Ascending aorta (tissue), 2 donors: ENCODE measurements at regions not wholly inside any gene's neighbourhood (a gene's known extent, or its start where the extent isn't known, plus 50 kb on each side); places are given as distances from the start of the nearest gene placed in this dataset.

ENCODE experiments used
- DNase-seq, 2 donors: peaks; one replicate each; pipeline ENCODE4 v3.0.0-alpha.2; 2019; ENCODE audit warnings: low spot score in 2 of 2
- H3K27ac ChIP-seq, 2 donors: fragments of 200-600 bp; sonication (generic); one replicate each; pipeline ENCODE4 v1.5.1; 2016 to 2017; ENCODE audit warnings: mild to moderate bottlenecking in 1 of 2
- H3K27me3 ChIP-seq: fragments of 200-600 bp; sonication (generic); one replicate; pipeline ENCODE4 v1.5.1; 2017
- H3K36me3 ChIP-seq, 2 donors: fragments of 200-600 bp; sonication (generic); one replicate each; pipeline ENCODE4 v1.5.1; 2016
- H3K4me1 ChIP-seq, 2 donors: fragments of 200-600 bp; sonication (generic); one replicate each; pipeline ENCODE4 v1.5.1; 2016 to 2017; ENCODE audit warnings: mild to moderate bottlenecking in 1 of 2
- H3K4me3 ChIP-seq, 2 donors: fragments of 200-600 bp; sonication (generic); one replicate each; pipeline ENCODE4 v1.5.1; 2016 to 2017; ENCODE audit warnings: mild to moderate bottlenecking in 1 of 2
- H3K9me3 ChIP-seq, 2 donors: fragments of 200-600 bp; sonication (generic); one replicate each; pipeline ENCODE4 v1.5.1; 2016
- intact Hi-C: fragments of 100-400 bp; cut with DNase I; formaldehyde crosslinking; loops from one replicate; pipeline ENCODE4 v1.15.1; 2023
- TF ChIP-seq, protein P1 (sequence below), 3 experiments: fragments of 200-600 bp in 2 of 3; fragments of 450-650 bp in 1 of 3; sonication (generic) in 2 of 3; IDR thresholded peaks; one replicate each; pipeline ENCODE4 v1.5.1; 2016 to 2019; ENCODE audit warnings: antibody characterized with exemption in 3 of 3, mild to moderate bottlenecking in 1 of 3, moderate library complexity in 1 of 3

DNA sequence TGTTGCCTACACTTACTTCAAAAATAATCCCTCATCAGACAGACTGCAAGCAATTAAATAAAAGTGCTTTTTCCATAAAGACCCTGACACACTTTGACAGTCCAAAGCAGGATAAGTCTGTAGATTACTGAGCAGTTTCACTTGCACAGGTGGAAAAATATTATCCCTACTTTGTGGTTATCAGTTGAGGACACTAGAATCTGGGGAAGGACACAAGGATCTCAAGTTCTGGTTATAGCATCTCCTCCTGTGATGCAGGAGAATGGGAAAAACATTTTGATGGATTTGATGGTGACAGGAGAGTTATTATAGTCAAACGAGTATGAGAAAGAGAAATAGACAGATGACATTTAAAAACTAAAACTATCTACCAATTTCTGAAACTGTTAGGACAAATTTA lies 122.9 kb upstream of the PCDH9 start:
- Histone ChIP-seq H3K9me3 (no peaks in the 10 kb centered on the region), H3K27me3 (no peaks in the 10 kb centered on the region), H3K4me3 (no peak overlapping the region), H3K36me3 (no peaks in the 10 kb centered on the region), H3K27ac (no peak overlapping the region), H3K4me1 (no peaks in the 10 kb centered on the region)
- intact Hi-C loops: no loop called here
- TF ChIP-seq, protein P1, sequence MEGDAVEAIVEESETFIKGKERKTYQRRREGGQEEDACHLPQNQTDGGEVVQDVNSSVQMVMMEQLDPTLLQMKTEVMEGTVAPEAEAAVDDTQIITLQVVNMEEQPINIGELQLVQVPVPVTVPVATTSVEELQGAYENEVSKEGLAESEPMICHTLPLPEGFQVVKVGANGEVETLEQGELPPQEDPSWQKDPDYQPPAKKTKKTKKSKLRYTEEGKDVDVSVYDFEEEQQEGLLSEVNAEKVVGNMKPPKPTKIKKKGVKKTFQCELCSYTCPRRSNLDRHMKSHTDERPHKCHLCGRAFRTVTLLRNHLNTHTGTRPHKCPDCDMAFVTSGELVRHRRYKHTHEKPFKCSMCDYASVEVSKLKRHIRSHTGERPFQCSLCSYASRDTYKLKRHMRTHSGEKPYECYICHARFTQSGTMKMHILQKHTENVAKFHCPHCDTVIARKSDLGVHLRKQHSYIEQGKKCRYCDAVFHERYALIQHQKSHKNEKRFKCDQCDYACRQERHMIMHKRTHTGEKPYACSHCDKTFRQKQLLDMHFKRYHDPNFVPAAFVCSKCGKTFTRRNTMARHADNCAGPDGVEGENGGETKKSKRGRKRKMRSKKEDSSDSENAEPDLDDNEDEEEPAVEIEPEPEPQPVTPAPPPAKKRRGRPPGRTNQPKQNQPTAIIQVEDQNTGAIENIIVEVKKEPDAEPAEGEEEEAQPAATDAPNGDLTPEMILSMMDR (IDR thresholded peaks at IDR 0.05): no peak
- DNase-seq: no peak

DNA sequence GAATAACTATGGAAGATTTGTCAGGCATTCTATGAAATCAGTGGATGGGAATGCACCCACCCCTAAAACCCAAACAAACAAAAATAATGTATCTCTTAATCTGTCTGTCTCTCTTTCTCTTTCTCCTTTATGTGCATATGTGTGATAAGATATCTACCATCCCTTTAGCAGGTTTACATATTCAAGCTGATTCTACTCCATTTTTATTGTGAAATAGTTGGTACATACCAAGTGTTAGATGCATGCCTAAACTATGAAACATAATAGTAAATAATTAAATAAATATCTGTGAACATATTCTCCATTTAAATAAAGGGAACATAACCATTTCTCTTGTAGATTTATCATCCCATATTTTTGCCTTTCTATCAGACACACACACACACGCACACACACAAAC lies 121.8 kb upstream of the PCDH9 start:
- intact Hi-C loops: no loop called here
- TF ChIP-seq, protein P1 (IDR thresholded peaks at IDR 0.05): no peak
- H3K36me3 ChIP-seq: no peaks in the 10 kb centered on the region
- H3K9me3 ChIP-seq: no peaks in the 10 kb centered on the region
- no peak overlapping the region for H3K4me3 ChIP-seq
- no peaks in the 10 kb centered on the region for H3K27me3 ChIP-seq
- no peaks in the 10 kb centered on the region for H3K4me1 ChIP-seq
- H3K27ac ChIP-seq: no peak overlapping the region
- no peak for DNase-seq

DNA sequence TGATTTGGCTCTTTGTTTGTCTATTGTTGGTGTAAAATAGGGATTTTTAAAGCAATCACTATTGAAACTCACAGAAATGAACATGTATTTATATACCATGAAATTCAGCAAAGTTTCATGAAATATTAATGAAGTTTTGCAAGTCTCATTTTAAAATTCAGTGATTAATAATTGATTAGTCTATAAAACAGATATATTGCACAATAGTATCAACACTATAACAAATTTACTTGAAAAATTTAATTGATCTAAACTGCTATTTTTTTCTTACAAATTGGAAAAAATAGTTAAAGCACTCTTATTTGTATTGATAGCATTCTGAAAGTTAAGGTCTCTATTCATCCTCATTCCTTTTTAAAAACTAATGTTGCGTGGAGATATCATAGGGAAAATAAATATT lies 121.0 kb upstream of the PCDH9 start:
- TF ChIP-seq, protein P1 (IDR thresholded peaks at IDR 0.05): no peak
- no peaks in the 10 kb centered on the region for H3K36me3 ChIP-seq
- H3K4me3 ChIP-seq: no peak overlapping the region
- DNase-seq: no peak
- no peaks in the 10 kb centered on the region for H3K4me1 ChIP-seq
- H3K27me3 ChIP-seq: no peaks in the 10 kb centered on the region
- intact Hi-C loops: no loop called here
- H3K9me3 ChIP-seq: no peaks in the 10 kb centered on the region
- no peak overlapping the region for H3K27ac ChIP-seq

DNA sequence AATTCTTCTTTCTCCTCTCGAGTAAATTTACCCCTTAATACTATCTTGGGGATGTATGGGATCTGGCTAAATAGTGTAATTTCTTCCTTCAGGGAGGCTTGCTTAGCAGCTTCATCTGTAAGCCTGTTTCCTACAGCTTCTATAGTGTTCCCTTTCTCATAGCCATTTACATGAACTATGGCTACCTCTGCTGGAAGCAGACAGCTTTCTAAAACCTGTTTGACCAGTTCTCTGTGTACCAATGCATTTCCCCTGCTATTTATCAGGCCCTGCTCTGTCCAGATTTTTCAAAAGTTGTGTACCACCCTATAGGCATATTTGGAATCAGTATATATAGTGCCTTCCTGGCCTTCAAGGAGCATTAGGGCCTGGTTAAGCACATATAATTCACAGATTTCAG lies 113.6 kb upstream of the PCDH9 start:
- H3K27ac ChIP-seq: no peak overlapping the region
- H3K4me3 ChIP-seq: no peak overlapping the region
- no peaks in the 10 kb centered on the region for H3K9me3 ChIP-seq
- no peak for DNase-seq
- H3K36me3 ChIP-seq: no peaks in the 10 kb centered on the region
- no peaks in the 10 kb centered on the region for H3K4me1 ChIP-seq
- intact Hi-C loops: no loop called here
- no peaks in the 10 kb centered on the region for H3K27me3 ChIP-seq
- TF ChIP-seq, protein P1 (IDR thresholded peaks at IDR 0.05): no peak

DNA sequence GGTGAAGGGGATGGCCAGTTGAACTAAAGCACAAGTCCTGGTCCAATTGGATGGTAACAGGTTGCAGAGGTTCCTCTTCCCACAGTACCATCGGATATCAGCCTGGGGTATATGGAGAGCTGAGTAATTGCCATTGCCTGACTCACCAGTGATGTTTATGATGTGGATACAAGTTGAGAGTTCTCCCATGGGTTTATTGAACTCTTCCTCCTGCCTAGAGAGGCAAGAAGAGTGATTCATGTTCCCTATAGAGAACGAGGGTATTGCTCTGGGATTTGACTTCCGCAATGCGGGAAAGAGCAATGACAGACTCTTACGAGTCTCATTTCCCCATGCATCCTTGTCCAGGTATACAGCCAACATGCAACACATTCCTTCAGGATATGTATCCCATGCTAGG lies 111.3 kb upstream of the PCDH9 start:
- intact Hi-C loops: no loop called here
- DNase-seq: no peak
- no peaks in the 10 kb centered on the region for H3K27me3 ChIP-seq
- no peaks in the 10 kb centered on the region for H3K9me3 ChIP-seq
- no peaks in the 10 kb centered on the region for H3K36me3 ChIP-seq
- TF ChIP-seq, protein P1 (IDR thresholded peaks at IDR 0.05): no peak
- no peak overlapping the region for H3K4me3 ChIP-seq
- H3K4me1 ChIP-seq: no peaks in the 10 kb centered on the region
- no peak overlapping the region for H3K27ac ChIP-seq

DNA sequence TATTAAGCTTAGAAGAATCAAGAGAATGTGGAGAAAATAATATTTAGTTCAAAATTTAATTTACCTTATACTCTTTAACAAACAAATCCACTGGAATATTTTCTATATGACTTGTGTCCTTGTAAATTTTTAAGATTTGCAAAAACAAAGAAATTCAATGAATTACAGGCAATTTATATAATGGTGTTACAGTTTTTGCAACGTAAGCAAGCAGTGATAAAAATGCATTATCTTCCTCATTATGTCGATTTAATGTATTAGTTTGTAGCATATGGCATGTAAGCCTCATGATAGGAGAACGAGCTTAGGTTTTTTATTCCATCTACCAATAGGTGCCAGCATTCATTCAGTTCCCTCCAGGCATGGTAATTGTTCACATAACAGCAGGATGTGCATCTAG lies 100.0 kb upstream of the PCDH9 start:
- no peaks in the 10 kb centered on the region for H3K9me3 ChIP-seq
- no peak overlapping the region for H3K27ac ChIP-seq
- intact Hi-C loops: no loop called here
- no peaks in the 10 kb centered on the region for H3K27me3 ChIP-seq
- TF ChIP-seq, protein P1 (IDR thresholded peaks at IDR 0.05): no peak
- H3K4me3 ChIP-seq: no peak overlapping the region
- no peak for DNase-seq
- H3K36me3 ChIP-seq: no peaks in the 10 kb centered on the region
- no peaks in the 10 kb centered on the region for H3K4me1 ChIP-seq
